ENCODE measurements at regions not wholly inside any gene's neighbourhood (a gene's known extent, or its start where the extent isn't known, plus 50 kb on each side); places are given as distances from the start of the nearest gene placed in this dataset.
"Not testable (repeated sequence)": the region's sequence is repeated elsewhere in the genome, so short reads cannot be mapped to it uniquely, and the experiment has no call there.

- peak; percentile 1 for DNase-seq (ENCODE audit: low spot score)
These were observed 53.6 kb upstream of the PLGLB1 start for GRCh38 chr2:87075054-87075790.

- DNase-seq (ENCODE audit: low spot score), result peak; percentile 2
These were observed 54.2 kb upstream of the PLGLB1 start for GRCh38 chr2:87075791-87076252.

GRCh38 chr2:87076253-87077123 is 54.8 kb upstream of the PLGLB1 start:
- DNase-seq (ENCODE audit: low spot score), result peak; percentile 48

- DNase-seq (ENCODE audit: low spot score), result not testable (repeated sequence)
These were observed 55.4 kb upstream of the PLGLB1 start for GRCh38 chr2:87077124-87077446.

GRCh38 chr2:87081727-87082126 is 60.1 kb upstream of the PLGLB1 start:
- not testable (repeated sequence) for DNase-seq (ENCODE audit: low spot score)

- DNase-seq (ENCODE audit: low spot score), result not testable (repeated sequence)
These were observed 66.4 kb upstream of the PLGLB1 start for GRCh38 chr2:87088079-87088478.

- not testable (repeated sequence) for DNase-seq (ENCODE audit: low spot score)
These were observed 67.8 kb upstream of the PLGLB1 start for GRCh38 chr2:87089401-87089800.

GRCh38 chr2:87093252-87093651 is 71.6 kb upstream of the PLGLB1 start:
- DNase-seq (ENCODE audit: low spot score), result not testable (repeated sequence)

- not testable (repeated sequence) for DNase-seq (ENCODE audit: low spot score)
These were observed 72.4 kb upstream of the PLGLB1 start for GRCh38 chr2:87093937-87094529.

GRCh38 chr2:87095804-87096203 is 74.2 kb upstream of the PLGLB1 start:
- not testable (repeated sequence) for DNase-seq (ENCODE audit: low spot score)

GRCh38 chr2:87128761-87129553 is 107.3 kb upstream of the PLGLB1 start:
- not testable (repeated sequence) for DNase-seq (ENCODE audit: low spot score)

GRCh38 chr2:87132577-87132976 is 110.9 kb upstream of the PLGLB1 start:
- not testable (repeated sequence) for DNase-seq (ENCODE audit: low spot score)

- DNase-seq (ENCODE audit: low spot score), result not testable (repeated sequence)
These were observed 130.3 kb upstream of the PLGLB1 start for GRCh38 chr2:87151835-87152493.

GRCh38 chr2:87174454-87174853 is 152.8 kb upstream of the PLGLB1 start:
- not testable (repeated sequence) for DNase-seq (ENCODE audit: low spot score)

GRCh38 chr2:87183373-87183772 is 161.7 kb upstream of the PLGLB1 start:
- not testable (repeated sequence) for DNase-seq (ENCODE audit: low spot score)

- not testable (repeated sequence) for DNase-seq (ENCODE audit: low spot score)
These were observed 162.6 kb upstream of the PLGLB1 start for GRCh38 chr2:87184260-87184659.

- not testable (repeated sequence) for DNase-seq (ENCODE audit: low spot score)
These were observed 167.6 kb upstream of the PLGLB1 start for GRCh38 chr2:87189214-87189613.

GRCh38 chr2:87193336-87193735 is 171.7 kb upstream of the PLGLB1 start:
- DNase-seq (ENCODE audit: low spot score), result not testable (repeated sequence)

GRCh38 chr2:87194254-87194999 is 172.8 kb upstream of the PLGLB1 start:
- DNase-seq (ENCODE audit: low spot score), result not testable (repeated sequence)

GRCh38 chr2:87196720-87197388 is 175.2 kb upstream of the PLGLB1 start:
- not testable (repeated sequence) for DNase-seq (ENCODE audit: low spot score)

All from iPS-NIHi11 (cell line).